Inflammatory macrophage treated with lipopolysaccharide for 1 hour (primary cell): ENCODE measurements at regions not wholly inside any gene's neighbourhood (a gene's known extent, or its start where the extent isn't known, plus 50 kb on each side); places are given as distances from the start of the nearest gene placed in this dataset.
"Not testable (repeated sequence)": the region's sequence is repeated elsewhere in the genome, so short reads cannot be mapped to it uniquely, and the experiment has no call there.

Experiments used
- DNase-seq, 2 donors: peaks; one replicate each; pipeline ENCODE4 v3.0.0-alpha.2; 2020 to 2022

DNA sequence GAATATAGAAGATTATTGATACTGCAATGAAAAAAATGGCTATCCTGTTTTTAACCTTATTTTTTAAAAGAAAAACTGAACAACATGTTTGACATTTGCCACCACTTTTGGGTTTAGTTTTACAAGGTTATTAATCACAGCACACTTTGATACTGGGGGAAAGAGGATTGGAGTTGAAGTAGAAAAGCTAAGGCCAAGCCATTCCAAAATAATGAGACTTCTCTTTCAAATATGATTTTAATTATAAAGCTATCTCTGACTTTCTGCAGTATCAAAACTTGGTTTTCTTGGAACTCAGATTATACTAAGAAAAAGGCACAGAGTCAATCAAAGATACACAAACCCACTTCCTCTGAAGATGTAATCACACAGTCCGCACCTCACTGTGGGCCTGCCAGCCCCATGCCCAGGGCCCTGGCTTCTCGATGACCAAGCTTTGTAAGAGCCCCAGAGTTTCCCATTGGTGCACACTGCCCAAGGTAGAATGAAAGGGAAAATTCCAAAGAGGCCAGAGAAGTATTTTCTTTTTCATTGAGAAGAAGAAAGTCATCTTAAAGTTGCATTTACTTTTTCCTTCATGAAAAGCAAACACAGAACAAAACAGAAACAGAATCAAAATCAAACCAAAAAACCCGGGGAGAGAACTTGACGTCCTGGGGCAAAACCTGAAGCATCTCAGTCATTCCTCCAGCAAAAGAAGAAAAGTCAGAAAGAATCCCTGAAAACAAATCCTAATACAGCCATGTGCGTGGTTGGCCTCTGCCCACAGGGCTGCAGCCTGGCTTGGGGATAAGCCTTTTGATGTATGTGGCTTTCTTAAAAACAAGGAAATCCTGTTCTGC lies 187.7 kb upstream of the KLF6 start:
- peak in 1 of 2 donors; percentile 59 for DNase-seq

DNA sequence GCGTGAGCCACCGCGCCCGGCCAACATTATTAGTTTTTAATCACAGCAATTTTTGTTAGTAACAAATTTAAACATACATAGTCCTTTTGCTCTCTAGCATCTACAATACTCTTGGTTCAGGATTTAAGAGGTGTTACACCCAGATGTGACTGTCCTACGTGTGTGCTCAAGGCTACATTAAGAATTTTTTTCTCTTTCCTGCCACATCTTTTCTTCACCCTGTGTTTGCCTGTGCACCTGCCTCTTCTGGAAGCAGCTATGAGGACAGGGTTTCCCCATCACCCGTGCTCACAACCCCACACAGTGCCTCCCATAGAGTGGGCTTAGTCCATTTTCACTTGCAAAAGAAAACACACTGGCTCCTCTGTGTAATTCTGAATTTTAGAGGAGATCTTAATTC lies 186.7 kb upstream of the KLF6 start:
- DNase-seq, result no peak

DNA sequence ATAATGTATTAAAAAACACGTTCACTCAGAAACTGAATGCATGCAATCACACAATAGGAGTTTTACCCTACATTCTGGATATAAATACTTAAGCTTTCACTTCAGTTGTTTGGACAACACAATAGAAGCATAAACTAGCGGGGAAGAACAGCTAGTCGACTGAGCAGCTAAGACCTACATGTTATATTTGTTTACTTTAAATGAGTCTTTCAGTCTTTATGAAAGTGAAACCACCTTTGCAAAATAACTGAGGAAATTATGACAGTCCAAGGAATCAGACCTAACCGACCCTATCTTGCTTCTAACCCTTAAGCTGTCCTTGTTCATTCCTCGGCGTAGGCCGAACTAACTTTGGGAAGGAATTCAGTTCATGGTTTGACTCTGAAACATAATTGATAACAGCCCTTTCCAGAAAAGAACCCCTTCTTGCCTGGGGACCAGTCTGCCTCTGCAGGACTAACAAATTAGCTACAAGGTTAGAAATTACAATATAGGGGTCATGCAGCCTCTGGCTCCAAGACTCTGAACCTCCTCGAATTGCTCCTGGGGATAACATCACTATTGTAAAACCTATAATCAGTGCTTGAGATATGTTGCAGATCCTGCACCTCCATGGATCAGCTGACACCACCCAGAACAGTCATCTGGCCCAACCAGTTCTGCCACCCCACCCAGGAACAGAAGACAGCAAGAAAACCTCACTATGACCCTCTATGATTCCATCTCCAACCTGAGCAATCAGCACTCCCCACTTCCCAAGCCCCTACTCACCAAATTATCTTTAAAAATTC lies 185.1 kb upstream of the KLF6 start:
- no peak for DNase-seq

DNA sequence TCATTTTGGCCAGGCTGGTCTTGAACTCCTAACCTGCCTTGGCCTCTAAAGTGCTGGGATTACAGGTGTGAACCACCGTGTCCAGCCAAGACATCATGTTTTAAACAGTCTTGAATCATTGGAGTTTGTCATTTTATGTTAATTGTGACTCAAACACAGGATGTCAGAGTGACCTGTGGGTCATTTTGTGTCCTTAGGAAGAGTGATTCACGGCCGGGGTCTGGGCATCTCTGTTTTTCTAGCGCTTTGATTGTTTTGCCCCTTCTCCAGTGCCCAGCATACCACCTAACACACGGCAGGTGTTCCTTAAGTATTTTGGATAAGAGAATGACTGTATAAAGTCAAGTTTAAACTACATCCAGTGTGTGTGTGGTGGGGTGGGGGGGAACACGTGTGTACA lies 183.7 kb upstream of the KLF6 start:
- DNase-seq, result no peak

DNA sequence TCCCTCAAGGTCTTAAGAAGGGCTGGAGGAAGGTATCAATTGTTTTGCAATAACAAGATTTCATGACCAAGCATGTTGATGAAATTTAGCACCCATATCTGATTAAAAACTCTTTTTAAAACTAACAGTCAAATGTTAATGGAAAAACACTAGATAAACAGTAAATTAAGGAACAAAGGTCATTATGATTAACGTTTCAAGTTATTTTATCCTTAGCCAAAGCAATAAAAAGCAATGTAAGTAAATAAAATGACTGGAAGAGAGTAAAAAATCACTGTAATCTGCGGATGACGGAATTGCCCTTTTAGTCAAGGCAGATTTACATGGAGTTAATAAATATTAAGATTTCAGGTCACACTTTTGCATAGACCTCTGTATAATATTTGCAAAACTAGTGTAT lies 179.5 kb upstream of the KLF6 start:
- no peak for DNase-seq

DNA sequence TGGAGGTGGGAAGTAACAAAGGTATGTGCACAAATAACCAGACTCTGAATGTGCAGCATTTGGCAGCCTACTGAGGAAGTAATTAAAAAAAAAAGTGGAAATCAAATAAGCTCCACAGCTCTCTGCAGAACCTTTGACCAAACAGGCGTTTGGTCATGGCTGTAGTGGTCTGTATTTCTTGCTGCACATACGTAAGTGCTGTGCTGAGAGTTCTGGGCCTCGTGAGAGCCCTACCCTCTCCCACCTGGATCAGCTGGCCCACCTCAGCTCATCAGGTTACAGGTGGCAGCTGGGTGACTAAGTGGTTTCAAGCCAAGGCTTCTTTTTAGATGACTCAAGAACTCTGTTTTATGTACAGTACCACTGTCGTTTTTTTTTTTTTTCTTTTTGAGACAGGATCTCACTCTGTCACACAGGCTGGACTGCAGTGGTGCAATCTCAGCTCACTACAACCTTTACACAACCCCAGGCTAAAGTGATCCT lies 178.2 kb upstream of the KLF6 start:
- DNase-seq, result no peak

DNA sequence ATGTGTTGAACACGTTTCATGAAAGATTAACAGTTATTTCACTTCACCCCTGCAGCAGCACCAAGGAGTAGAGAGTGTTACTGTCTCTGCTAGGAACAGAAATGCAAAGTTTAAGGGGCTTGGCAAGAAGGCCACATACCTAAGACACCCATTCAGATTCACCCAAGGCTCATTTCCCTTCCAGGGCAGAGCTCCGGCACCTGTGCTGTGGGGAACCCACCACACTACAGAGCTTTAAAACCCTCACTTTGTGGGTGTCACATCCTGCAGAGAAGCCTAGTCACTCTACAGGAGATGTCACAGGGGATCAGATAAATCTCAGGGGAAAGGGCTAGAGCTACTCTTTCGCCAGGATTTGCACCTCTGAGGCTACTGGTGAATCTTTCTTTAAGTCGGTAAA lies 176.1 kb upstream of the KLF6 start:
- no peak for DNase-seq

DNA sequence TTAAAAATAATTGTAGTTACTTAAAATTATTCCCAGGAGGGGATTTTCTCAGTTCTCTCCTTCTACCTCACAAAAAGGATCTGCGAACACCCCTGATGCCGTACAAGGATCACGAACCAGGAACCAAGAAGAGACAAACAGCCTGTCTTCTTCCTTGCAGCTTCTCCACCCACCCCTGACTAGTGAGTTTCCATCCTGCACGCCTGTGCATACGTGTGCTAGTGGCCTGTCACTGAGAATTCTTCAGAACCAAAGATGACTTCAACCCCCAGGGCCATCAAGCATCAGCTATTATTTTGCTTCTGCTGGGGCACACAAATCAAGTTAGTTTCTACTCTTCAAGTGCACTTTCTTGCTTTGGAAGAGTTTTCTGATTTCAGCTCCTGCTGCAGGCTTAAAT lies 175.5 kb upstream of the KLF6 start:
- DNase-seq, result no peak

DNA sequence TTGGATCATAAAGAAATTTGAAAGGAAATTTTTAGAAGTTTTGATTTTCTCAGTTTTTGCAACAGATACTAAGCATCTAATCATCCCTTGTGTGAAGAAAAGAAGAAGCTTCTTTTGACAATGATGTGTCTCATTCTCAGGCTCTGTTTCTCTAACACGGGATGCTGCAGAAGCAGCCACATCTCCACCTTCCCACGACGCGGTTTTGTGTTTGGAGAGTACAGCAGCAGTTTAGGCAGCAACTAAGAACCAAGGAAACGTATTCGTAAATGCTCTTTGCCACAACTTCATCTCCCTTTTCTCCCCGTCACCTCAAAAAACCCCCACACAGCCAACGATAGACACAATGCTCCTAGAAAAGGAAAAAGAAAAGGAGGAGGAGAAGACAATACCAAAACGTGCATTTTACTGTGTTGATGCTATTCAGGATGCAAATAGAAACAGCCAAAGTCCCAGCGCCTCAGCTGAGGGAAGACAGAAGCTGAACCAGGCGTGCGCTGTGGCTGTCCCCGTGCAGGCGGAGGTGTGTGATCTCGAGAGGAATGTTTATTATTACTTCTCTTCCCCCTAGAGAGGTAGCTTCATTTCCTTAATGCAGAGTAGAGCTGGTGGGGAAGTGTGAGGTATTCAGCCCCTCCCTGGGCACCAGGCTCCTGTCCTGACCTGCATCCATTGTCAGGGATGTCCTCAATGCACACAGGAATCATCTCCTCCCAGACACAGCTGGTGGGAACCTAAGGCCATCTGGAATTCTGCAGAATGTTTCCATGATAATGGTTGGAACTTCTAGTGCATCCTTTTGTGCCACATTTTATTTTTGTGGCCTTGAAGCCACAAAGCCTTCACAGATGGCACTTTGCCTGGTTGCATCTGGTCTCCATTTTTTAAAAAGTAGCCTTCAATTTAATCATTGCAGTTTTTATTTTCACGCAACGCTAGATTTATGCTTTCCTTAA lies 174.6 kb upstream of the KLF6 start:
- DNase-seq, result no peak

DNA sequence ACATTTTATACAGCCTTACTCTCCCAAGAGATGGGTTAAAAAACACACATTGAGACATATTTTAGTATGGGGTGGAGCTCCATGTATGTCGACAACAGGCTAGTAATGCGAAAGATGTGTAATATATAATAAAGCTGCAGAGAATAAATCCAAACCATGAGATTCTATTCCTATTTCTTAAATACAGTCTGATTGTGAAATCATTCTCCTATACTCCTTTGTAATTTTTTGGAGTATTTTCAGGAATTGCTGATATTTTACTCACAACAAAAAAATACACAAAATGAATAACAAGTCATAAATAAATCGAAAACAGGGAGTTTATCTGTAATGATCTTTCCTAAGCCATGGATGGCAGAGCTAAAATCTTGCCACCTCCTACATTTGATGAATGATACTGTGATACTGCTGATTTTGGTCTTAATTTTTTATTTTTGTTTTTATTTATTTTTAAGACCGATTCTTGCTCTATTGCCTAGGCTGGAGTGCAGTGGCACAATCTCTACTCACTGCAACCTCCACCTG lies 173.5 kb upstream of the KLF6 start:
- no peak for DNase-seq

DNA sequence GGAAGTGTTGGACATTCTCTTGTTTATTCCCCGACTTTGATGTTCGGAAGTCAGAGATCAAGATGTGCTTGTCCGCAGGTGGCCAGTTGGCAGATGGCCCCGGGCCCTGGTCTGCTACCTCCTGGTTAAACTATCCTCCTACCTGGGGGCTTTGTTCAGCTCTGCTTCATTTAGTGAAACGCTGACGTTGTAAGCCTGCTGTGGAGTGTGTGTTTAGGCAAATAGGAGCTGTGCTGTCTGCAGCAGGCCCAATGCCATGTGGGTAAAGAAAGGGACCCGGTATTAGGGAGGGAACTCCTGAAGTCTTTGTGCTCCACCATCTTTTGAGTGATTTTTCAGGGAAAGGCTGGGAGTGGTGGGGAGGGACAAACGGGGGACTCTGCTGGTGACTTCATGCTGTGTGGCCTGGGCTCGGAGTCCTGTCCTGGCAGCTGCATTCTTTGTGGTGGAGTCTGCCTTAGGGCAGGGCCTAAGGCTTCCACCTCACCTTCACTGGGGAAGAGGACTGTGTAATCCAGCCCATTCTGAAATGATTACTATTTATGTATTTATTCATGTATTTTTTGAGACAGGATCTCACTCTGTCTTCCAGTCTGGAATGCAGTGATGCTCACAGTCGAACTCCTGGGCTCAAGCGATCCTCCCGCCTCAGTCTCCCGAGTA lies 171.1 kb upstream of the KLF6 start:
- no peak for DNase-seq

DNA sequence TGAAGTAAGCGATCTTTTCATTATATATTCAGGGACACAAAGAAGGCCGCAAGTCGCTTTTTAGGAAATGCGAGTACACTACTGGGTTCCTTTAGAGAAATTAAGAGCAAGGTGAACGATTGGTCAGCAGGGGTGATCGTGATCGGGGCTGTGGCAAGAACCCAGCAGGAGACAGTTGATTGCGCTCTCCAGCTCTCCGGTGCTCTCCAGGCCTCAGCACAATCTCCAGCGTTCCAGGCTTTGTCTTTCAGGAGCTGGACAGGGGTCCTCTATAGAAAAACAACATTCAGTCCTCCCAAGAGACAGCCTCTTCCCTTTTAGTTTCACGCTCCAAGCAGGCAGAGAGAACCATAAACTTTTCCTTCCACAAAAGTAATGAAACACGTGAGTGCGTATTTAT lies 170.5 kb upstream of the KLF6 start:
- DNase-seq, result no peak

DNA sequence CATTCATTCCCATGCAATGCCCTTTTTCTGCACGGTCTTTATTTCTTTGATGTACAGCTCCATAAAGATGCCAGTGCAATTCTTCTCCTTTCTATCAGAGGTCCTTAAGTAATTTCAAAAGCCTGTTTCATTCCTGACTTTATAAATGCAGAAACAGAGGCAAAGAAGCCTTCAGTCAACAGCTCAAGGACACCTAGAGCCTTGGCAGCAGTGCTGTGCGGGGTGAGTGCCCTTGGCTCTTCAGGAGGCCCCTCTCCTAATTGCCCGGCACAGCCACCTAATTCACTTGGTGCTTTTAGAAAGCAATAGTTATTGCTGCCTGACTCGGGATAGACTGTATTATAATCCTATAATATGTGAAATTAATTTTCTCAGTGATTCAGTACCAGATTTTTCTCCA lies 169.6 kb upstream of the KLF6 start:
- no peak for DNase-seq

DNA sequence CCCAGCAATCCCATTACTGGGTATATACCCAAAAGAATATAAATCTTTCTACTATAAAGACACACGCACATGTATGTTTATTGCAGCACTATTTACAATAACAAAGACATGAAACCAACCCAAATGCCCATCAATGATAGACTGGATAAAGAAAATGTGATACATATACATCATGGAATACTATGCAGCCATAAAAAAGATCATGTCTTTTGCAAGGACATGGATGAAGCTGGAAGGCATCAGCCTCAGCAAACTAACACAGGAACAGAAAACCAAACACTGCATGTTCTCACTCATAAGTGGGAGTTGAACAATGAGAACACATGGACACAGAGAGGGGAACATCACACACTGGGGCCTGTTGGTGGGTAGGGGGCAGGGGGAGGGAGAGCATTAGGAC lies 169.0 kb upstream of the KLF6 start:
- not testable (repeated sequence) for DNase-seq

DNA sequence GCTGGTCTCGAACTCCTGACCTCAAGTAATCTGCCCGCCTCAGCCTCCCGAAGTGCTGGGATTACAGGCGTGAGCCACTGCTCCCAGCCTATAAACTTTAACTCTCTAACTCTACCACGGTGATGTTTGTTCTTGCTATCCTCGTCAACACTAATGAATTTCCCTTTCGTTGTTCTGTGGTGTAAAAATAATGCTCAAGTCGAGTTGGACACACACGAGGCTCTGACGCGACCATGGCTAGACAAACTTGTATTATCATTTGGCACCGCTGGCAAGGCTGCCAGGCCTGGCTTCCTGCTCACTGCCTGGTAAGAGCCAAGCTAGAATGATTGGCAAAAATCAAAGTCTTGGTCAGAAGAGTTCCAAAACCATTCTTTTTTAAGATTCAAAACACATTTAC lies 167.0 kb upstream of the KLF6 start:
- no peak for DNase-seq

DNA sequence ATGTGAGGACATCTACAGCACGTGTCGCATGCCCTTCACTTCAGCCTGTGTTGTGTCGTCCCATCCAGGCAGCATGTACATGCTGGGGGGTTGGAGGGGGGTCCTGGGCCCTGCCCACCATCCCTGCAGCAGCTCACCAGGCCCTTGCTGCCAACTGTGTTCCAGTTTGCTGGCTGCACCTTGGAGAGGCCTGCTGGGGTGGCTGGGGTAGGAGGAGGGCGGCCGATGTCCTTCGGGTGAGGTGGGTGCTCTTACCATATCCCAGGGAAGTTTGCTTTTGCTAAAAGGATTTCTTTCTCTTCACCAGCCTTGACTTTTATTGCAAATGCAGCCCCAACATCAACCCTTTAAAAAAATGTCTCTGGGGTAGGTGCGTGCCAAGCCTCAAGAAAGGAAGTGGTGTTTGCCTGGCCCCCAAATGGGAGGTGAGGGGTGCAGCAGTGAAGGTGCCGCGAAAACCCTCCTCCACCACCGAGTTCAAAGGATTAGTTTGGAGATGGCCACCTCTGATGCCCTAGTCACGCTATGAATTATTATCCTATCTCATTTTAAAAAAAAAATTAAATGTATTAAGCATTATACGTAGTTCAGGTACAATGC lies 165.8 kb upstream of the KLF6 start:
- no peak for DNase-seq

DNA sequence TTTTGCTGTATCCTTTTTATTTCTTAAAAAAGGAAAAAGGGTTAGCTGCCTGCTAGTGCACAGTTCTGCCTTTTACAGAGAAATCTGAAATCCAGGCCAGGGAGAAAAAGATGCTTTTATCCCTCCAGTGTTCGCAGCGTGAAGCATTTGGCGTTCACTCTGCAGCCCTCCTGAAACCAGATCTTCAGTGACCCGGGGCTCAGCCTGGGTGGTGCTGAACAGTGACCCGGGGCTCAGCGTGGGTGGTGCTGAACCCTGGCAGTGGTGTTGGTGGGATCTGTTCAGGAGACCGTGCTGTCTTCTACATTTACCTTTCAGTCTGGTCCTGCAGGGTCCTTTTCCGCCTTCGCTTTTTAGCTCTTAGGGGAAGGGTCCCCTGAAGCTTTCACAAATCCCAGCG lies 164.7 kb upstream of the KLF6 start:
- no peak for DNase-seq

DNA sequence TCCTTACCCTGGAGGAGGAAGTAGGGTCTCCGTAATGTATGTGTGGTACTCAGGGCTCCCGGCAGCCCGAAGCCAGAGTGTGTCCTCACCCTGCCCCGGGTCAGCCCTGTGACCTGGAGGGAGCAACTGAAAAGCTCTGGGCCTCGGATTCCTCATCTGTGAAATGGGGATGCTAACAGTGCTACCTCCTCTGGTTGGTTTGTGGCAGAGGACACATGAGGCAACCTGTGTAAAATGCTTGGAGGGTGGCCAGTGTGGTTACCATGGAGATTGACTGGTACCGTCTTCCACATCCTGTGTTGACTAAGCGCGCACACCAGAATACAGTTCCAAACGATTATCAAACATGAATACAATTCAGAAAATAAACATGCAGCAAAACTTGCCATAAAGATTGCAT lies 163.8 kb upstream of the KLF6 start:
- DNase-seq, result no peak

DNA sequence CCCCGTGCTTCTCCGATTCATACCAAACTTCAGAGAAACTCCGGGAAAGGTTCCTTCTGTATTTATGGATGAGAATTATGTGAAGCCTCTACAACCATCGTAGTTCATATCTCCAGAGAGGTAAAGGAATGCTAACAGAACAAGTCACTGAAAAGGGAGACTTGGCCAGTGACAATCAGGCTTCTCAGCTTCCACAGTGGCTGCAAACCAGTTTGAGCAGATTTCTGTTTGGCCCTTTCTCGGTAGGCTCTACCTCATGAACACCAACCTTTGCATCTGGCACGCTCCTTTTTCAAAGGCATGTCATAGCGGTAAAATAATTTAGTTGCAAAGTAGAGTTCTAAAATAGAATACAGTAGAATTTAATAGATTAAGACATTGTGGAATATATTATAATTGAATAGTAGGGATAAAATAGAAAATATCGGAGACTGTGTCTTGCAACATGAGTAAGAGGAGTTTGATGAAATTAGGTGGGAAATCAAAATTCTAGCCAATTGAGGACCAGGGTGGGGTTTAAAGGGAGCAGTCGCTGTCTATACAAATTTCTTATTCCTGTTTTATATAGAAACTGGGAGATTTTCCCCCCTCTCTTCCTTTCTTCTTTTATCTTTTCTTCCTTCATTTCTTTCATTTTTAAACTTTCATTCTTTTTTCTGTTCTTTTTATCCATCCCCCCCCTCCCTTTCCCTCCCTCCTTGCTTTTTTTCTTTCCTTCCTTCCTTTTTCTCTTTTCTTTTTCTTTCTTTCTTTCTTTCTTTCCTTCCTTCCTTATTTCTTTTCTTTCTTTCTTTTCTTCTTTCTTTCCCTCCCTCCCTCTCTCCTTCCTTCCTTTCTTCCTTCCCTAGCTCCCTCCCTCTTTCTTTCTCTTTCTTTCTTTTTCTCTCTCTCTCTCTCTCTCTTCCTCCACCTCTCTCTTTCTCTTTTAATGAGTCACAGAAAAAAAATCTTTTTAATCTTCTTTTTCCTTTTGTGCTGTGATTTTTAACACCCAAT lies 161.5 kb upstream of the KLF6 start:
- no peak for DNase-seq

DNA sequence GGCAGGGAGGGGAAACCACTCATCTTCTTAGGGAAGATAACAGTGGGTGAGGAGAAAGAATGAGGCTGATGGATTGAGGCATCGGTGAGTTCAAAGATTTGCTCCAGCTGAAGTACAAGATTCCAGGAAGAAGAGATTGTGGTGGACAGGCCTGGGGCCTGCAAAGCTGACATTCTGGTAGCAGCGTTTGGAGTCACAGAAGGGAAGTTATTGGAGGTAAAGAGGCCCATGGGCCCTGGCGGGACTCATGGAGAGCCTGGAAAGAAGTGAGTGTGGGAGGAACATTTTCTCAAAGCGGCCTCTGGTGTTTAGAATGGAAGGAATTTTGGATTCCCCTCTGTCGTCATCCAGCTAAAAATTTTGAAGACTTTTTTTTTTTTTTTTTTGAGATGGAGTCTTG lies 160.0 kb upstream of the KLF6 start:
- no peak for DNase-seq

DNA sequence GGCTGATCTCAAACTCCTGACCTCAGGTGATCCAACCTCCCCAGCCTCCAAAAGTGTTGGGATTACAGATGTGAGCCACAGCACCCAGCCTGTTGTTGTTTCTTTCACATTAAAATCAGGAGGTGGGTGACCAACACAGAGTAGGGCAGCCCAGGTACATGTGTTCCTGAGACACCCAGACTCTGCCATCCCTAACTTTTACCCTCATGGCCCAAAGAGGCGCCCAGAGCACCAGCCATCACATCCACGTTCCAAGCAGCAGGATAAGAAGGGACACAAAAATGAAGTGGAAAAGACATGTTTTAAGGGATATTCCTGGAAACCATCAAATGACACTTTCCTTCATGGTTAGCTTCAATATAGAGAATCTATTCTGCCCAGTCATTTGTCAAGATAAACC lies 159.6 kb upstream of the KLF6 start:
- DNase-seq, result no peak
